Chondrocyte (in vitro differentiated cells): ENCODE measurements at regions not wholly inside any gene's neighbourhood (a gene's known extent, or its start where the extent isn't known, plus 50 kb on each side); places are given as distances from the start of the nearest gene placed in this dataset.

ENCODE experiments used
- DNase-seq: peaks from one replicate; pipeline ENCODE4 v3.0.0; 2021; ENCODE audit warnings: mixed read lengths, low spot score
- H3K27ac Mint-ChIP-seq: one replicate; pipeline ENCODE4 v1.8.0; 2021; ENCODE audit warnings: mild to moderate bottlenecking, moderate library complexity, mixed read lengths; ENCODE audit not compliant: unreplicated experiment
- H3K27me3 Mint-ChIP-seq: 2 replicates; pipeline ENCODE4 v1.8.0; 2021; ENCODE audit warnings: low read depth, mixed read lengths
- H3K36me3 Mint-ChIP-seq: 2 replicates; pipeline ENCODE4 v1.8.0; 2021; ENCODE audit warnings: low read depth, mixed read lengths
- H3K4me1 Mint-ChIP-seq: 2 replicates; pipeline ENCODE4 v1.8.0; 2021; ENCODE audit warnings: low read depth, mild to moderate bottlenecking, mixed read lengths
- H3K4me3 Mint-ChIP-seq: one replicate; pipeline ENCODE4 v1.8.0; 2021; ENCODE audit warnings: mild to moderate bottlenecking, moderate library complexity, mixed read lengths; ENCODE audit not compliant: unreplicated experiment
- H3K9me3 Mint-ChIP-seq: 2 replicates; pipeline ENCODE4 v1.8.0; 2021; ENCODE audit warnings: low read depth, mixed read lengths
- CTCF ChIP-seq: fragments of 200-600 bp; sonication (generic); IDR thresholded peaks from 2 replicates; pipeline ENCODE4 v1.5.0; 2021; ENCODE audit warnings: antibody characterized with exemption, mild to moderate bottlenecking, moderate library complexity

- no peak for DNase-seq
- H3K4me3 Mint-ChIP-seq, result no peak overlapping the region
- H3K36me3 Mint-ChIP-seq, result no peaks in the 10 kb centered on the region
- peaks cover 4% of the 10 kb centered on the region for H3K4me1 Mint-ChIP-seq
- H3K9me3 Mint-ChIP-seq, result peaks cover 2% of the 10 kb centered on the region
- H3K27me3 Mint-ChIP-seq, result no peaks in the 10 kb centered on the region
- H3K27ac Mint-ChIP-seq, result no peak overlapping the region
- no peak for TF ChIP-seq CTCF
Measured at GRCh38 chr2:138432971-138433370, 68.6 kb upstream of the SPOPL start.

GRCh38 chr2:138433995-138434951 is 67.3 kb upstream of the SPOPL start:
- Mint-ChIP-seq H3K27ac (no peak overlapping the region), H3K27me3 (no peaks in the 10 kb centered on the region), H3K4me3 (no peak overlapping the region), H3K4me1 (peaks cover 4% of the 10 kb centered on the region), H3K9me3 (peaks cover 2% of the 10 kb centered on the region), H3K36me3 (no peaks in the 10 kb centered on the region)
- DNase-seq, result no peak
- TF ChIP-seq CTCF, result no peak

GRCh38 chr2:138435701-138436100 is 65.9 kb upstream of the SPOPL start:
- H3K36me3 Mint-ChIP-seq, result no peaks in the 10 kb centered on the region

GRCh38 chr2:138439733-138440132 is 61.8 kb upstream of the SPOPL start:
- no peak for TF ChIP-seq CTCF
- no peaks in the 10 kb centered on the region for H3K27me3 Mint-ChIP-seq
- DNase-seq, result no peak
- no peaks in the 10 kb centered on the region for H3K9me3 Mint-ChIP-seq
- H3K4me1 Mint-ChIP-seq, result peaks cover 10% of the 10 kb centered on the region
- H3K36me3 Mint-ChIP-seq, result no peaks in the 10 kb centered on the region
- H3K27ac Mint-ChIP-seq, result no peak overlapping the region
- H3K4me3 Mint-ChIP-seq, result no peak overlapping the region

More at GRCh38 chr2:138435701-138436100, 65.9 kb upstream of the SPOPL start:
- Mint-ChIP-seq H3K27me3 (no peaks in the 10 kb centered on the region), H3K9me3 (peaks cover 2% of the 10 kb centered on the region), H3K4me1 (peaks cover 6% of the 10 kb centered on the region), H3K27ac (no peak overlapping the region), H3K4me3 (no peak overlapping the region)
- DNase-seq, result no peak
- no peak for TF ChIP-seq CTCF

- no peak overlapping the region for H3K27ac Mint-ChIP-seq
- no peak for TF ChIP-seq CTCF
- no peaks in the 10 kb centered on the region for H3K27me3 Mint-ChIP-seq
Measured at GRCh38 chr2:138440759-138441158, 60.8 kb upstream of the SPOPL start.

More at GRCh38 chr2:138440759-138441158, 60.8 kb upstream of the SPOPL start:
- DNase-seq, result no peak
- H3K36me3 Mint-ChIP-seq, result no peaks in the 10 kb centered on the region
- H3K4me1 Mint-ChIP-seq, result peaks cover 10% of the 10 kb centered on the region
- H3K9me3 Mint-ChIP-seq, result no peaks in the 10 kb centered on the region
- no peak overlapping the region for H3K4me3 Mint-ChIP-seq
